ENCODE measurements at regions not wholly inside any gene's neighbourhood (a gene's known extent, or its start where the extent isn't known, plus 50 kb on each side); places are given as distances from the start of the nearest gene placed in this dataset.

GRCh38 chr1:110786802-110787327 is 86.1 kb upstream of the CD53 start:
- no peak for TF ChIP-seq CTCF (IDR thresholded peaks at IDR 0.05 in 8 of 11, conservative IDR thresholded peaks at IDR 0.05 in 3 of 11)
- TF ChIP-seq POLR2AphosphoS5 (IDR thresholded peaks at IDR 0.05): no peak
- TF ChIP-seq POLR2A (IDR thresholded peaks at IDR 0.05): no peak
